Astrocyte (in vitro differentiated cells and primary cell): ENCODE measurements at regions not wholly inside any gene's neighbourhood (a gene's known extent, or its start where the extent isn't known, plus 50 kb on each side); places are given as distances from the start of the nearest gene placed in this dataset.

ENCODE experiments used
- CTCF ChIP-seq: IDR thresholded peaks from 2 replicates; pipeline ENCODE4 v1.5.1; 2011; ENCODE audit warnings: low read depth, mild to moderate bottlenecking, inconsistent platforms, low read length, moderate library complexity; ENCODE audit not compliant: insufficient read depth
- EZH2 ChIP-seq: IDR thresholded peaks from 2 replicates; pipeline ENCODE4 v1.6.1; 2012; ENCODE audit warnings: mild to moderate bottlenecking, low read length, inconsistent platforms; ENCODE audit not compliant: insufficient read depth

GRCh38 chr2:133654949-133655348 is 86.7 kb upstream of the NCKAP5 start:
- no peak for TF ChIP-seq CTCF
- TF ChIP-seq EZH2: no peak
